ENCODE measurements at regions not wholly inside any gene's neighbourhood (a gene's known extent, or its start where the extent isn't known, plus 50 kb on each side); places are given as distances from the start of the nearest gene placed in this dataset.

GRCh38 chr11:92651159-92651558 is 318.3 kb upstream of the MTNR1B start:
- TF ChIP-seq POLR2A (IDR thresholded peaks at IDR 0.05; ENCODE audit: low read length) (no peak), GATA1 (IDR thresholded peaks at IDR 0.05; ENCODE audit: low read depth, low read length) (no peak)
